ENCODE measurements at regions not wholly inside any gene's neighbourhood (a gene's known extent, or its start where the extent isn't known, plus 50 kb on each side); places are given as distances from the start of the nearest gene placed in this dataset.

GRCh38 chr18:71105994-71106546 is 817.2 kb downstream of the SOCS6 start:
- H3K4me3 Mint-ChIP-seq, result no peak overlapping the region
- no peak overlapping the region for H3K27ac Mint-ChIP-seq
- CTCF ChIA-PET, result no interaction called here

GRCh38 chr18:71105078-71105819 is 816.4 kb downstream of the SOCS6 start:
- TF ChIP-seq ZNF138 (CRISPR knock-in tag; conservative IDR thresholded peaks at IDR 0.05) (no peak), ZNF416 (CRISPR knock-in tag; IDR thresholded peaks at IDR 0.05) (no peak), MAX (CRISPR knock-in tag; IDR thresholded peaks at IDR 0.05) (no peak), TEAD4 (CRISPR knock-in tag; IDR thresholded peaks at IDR 0.05) (no peak), EMX1 (CRISPR knock-in tag; IDR thresholded peaks at IDR 0.05) (no peak), ZNF512 (CRISPR knock-in tag; IDR thresholded peaks at IDR 0.05; ENCODE audit: borderline replicate concordance) (no peak), ZBTB21 (CRISPR knock-in tag; IDR thresholded peaks at IDR 0.05; ENCODE audit: borderline replicate concordance) (no peak), JUN (CRISPR knock-in tag; IDR thresholded peaks at IDR 0.05) (no peak)
- no peak overlapping the region for H3K4me3 Mint-ChIP-seq
- POLR2A ChIA-PET, result no interaction called here
- CTCF ChIA-PET, result no interaction called here
- ATAC-seq (no peak), DNase-seq (ENCODE audit: low spot score) (no peak)
- H3K4me1 Mint-ChIP-seq, result no peaks in the 10 kb centered on the region
- H3K36me3 Mint-ChIP-seq, result peaks cover 55% of the 10 kb centered on the region
- no peak overlapping the region for H3K27ac Mint-ChIP-seq
- H3K9me3 Mint-ChIP-seq, result peaks cover 75% of the 10 kb centered on the region
- no peaks in the 10 kb centered on the region; the same call in 1 of the 2 replicates for H3K27me3 Mint-ChIP-seq (ENCODE audit: low read depth)

More at GRCh38 chr18:71105994-71106546, 817.2 kb downstream of the SOCS6 start:
- no peaks in the 10 kb centered on the region; the same call in 1 of the 2 replicates for H3K27me3 Mint-ChIP-seq (ENCODE audit: low read depth)
- POLR2A ChIA-PET, result no interaction called here
- no peak for TF ChIP-seq ELF4 (CRISPR knock-in tag; IDR thresholded peaks at IDR 0.05; ENCODE audit: low read depth)
- no peak for TF ChIP-seq GABPB1 (CRISPR knock-in tag; IDR thresholded peaks at IDR 0.05)
- no peak for TF ChIP-seq E2F1 (CRISPR knock-in tag; IDR thresholded peaks at IDR 0.05)
- TF ChIP-seq TEAD1 (CRISPR knock-in tag; IDR thresholded peaks at IDR 0.05), result no peak
- no peak for TF ChIP-seq CTCF (IDR thresholded peaks at IDR 0.05)
- no peak for TF ChIP-seq CBFB (CRISPR knock-in tag; IDR thresholded peaks at IDR 0.05; ENCODE audit: low read depth)
- TF ChIP-seq TCF7 (CRISPR knock-in tag; IDR thresholded peaks at IDR 0.05; ENCODE audit: low read depth), result no peak
- H3K4me1 Mint-ChIP-seq, result no peaks in the 10 kb centered on the region
- H3K36me3 Mint-ChIP-seq, result peaks cover 61% of the 10 kb centered on the region
- no peak for ATAC-seq
- DNase-seq (ENCODE audit: low spot score), result no peak
- peaks cover 78% of the 10 kb centered on the region for H3K9me3 Mint-ChIP-seq

- no peak overlapping the region for H3K27ac Mint-ChIP-seq
- CTCF ChIA-PET, result no interaction called here
- DNase-seq (ENCODE audit: low spot score), result no peak
- H3K4me1 Mint-ChIP-seq, result no peaks in the 10 kb centered on the region
- peaks cover 10% of the 10 kb centered on the region for H3K27me3 Mint-ChIP-seq (ENCODE audit: low read depth)
- H3K9me3 Mint-ChIP-seq, result peaks cover 77% of the 10 kb centered on the region
- no peak for ATAC-seq
- peaks cover 61% of the 10 kb centered on the region for H3K36me3 Mint-ChIP-seq
- POLR2A ChIA-PET, result no interaction called here
- no peak overlapping the region for H3K4me3 Mint-ChIP-seq
- TF ChIP-seq ZNF219 (CRISPR knock-in tag; IDR thresholded peaks at IDR 0.05; ENCODE audit: borderline replicate concordance), result no peak
- no peak for TF ChIP-seq ZNF425 (CRISPR knock-in tag; conservative IDR thresholded peaks at IDR 0.05)
- TF ChIP-seq ZNF396 (CRISPR knock-in tag; IDR thresholded peaks at IDR 0.05; ENCODE audit: borderline replicate concordance), result no peak
- no peak for TF ChIP-seq ZNF416 (CRISPR knock-in tag; IDR thresholded peaks at IDR 0.05)
- TF ChIP-seq JUN (CRISPR knock-in tag; IDR thresholded peaks at IDR 0.05), result no peak
- TF ChIP-seq ZBTB21 (CRISPR knock-in tag; IDR thresholded peaks at IDR 0.05; ENCODE audit: borderline replicate concordance), result no peak
- TF ChIP-seq ETV6 (CRISPR knock-in tag; IDR thresholded peaks at IDR 0.05), result no peak
- TF ChIP-seq E2F5 (CRISPR knock-in tag; IDR thresholded peaks at IDR 0.05), result no peak
- no peak for TF ChIP-seq OVOL2 (CRISPR knock-in tag; IDR thresholded peaks at IDR 0.05; ENCODE audit: borderline replicate concordance)
- TF ChIP-seq FOXK1 (CRISPR knock-in tag; IDR thresholded peaks at IDR 0.05), result no peak
- TF ChIP-seq E2F4 (CRISPR knock-in tag; IDR thresholded peaks at IDR 0.05; ENCODE audit: borderline replicate concordance, low read depth), result no peak
Observed at GRCh38 chr18:71079606-71080005, 790.8 kb downstream of the SOCS6 start.
